Mesenchymal stem cell (in vitro differentiated cells and primary cell): ENCODE measurements at regions not wholly inside any gene's neighbourhood (a gene's known extent, or its start where the extent isn't known, plus 50 kb on each side); places are given as distances from the start of the nearest gene placed in this dataset.
"Not testable (repeated sequence)": the region's sequence is repeated elsewhere in the genome, so short reads cannot be mapped to it uniquely, and the experiment has no call there.

Source experiments
- DNase-seq: peaks from one replicate; pipeline ENCODE4 v3.0.0-alpha.2; 2013
- H2AFZ ChIP-seq: one replicate; pipeline ENCODE4 v1.6.1; 2013; ENCODE audit warnings: low read depth, mild to moderate bottlenecking, control low read depth, inconsistent platforms, low read length, moderate library complexity
- H2AK5ac ChIP-seq: 2 replicates; pipeline ENCODE4 v1.6.1; 2013; ENCODE audit warnings: low read length, moderate library complexity, mild to moderate bottlenecking, inconsistent platforms; ENCODE audit not compliant: severe bottlenecking
- H2BK120ac ChIP-seq: one replicate; pipeline ENCODE4 v1.6.1; 2013; ENCODE audit warnings: low read depth, mild to moderate bottlenecking, inconsistent platforms, low read length, moderate library complexity
- H2BK12ac ChIP-seq, 2 experiments: one replicate each; pipeline ENCODE4 v1.6.1; 2013; ENCODE audit warnings: inconsistent platforms in 2 of 2, low read length in 2 of 2, mild to moderate bottlenecking in 2 of 2, moderate library complexity in 2 of 2, control low read depth in 1 of 2
- H2BK15ac ChIP-seq: one replicate; pipeline ENCODE4 v1.6.1; 2013; ENCODE audit warnings: mild to moderate bottlenecking, low read depth, inconsistent platforms; ENCODE audit not compliant: poor library complexity, severe bottlenecking
- H2BK5ac ChIP-seq: 2 replicates; pipeline ENCODE4 v1.6.1; 2013; ENCODE audit warnings: low read depth, mild to moderate bottlenecking, low read length, control low read depth, inconsistent platforms; ENCODE audit not compliant: poor library complexity, severe bottlenecking
- H3K14ac ChIP-seq, 2 experiments: one replicate each; pipeline ENCODE4 v1.6.1; 2013; ENCODE audit warnings: inconsistent platforms in 2 of 2, low read length in 2 of 2, control low read depth in 1 of 2, mild to moderate bottlenecking in 1 of 2, moderate library complexity in 1 of 2
- H3K18ac ChIP-seq, 2 experiments: one replicate each; pipeline ENCODE4 v1.6.1; 2013; ENCODE audit warnings: inconsistent platforms in 2 of 2, low read length in 2 of 2, control low read depth in 1 of 2, low read depth in 1 of 2, mild to moderate bottlenecking in 1 of 2
- H3K23ac ChIP-seq, 2 experiments: one replicate each; pipeline ENCODE4 v1.6.1; 2013; ENCODE audit warnings: inconsistent platforms in 2 of 2, low read length in 2 of 2, mild to moderate bottlenecking in 2 of 2, moderate library complexity in 2 of 2, control low read depth in 1 of 2
- H3K27ac ChIP-seq: 2 replicates; pipeline ENCODE4 v1.5.1; 2013; ENCODE audit warnings: mild to moderate bottlenecking, moderate library complexity, low read length, control low read depth, inconsistent platforms; ENCODE audit not compliant: poor library complexity, severe bottlenecking
- H3K27me3 ChIP-seq, 2 experiments: 2 replicates each; pipeline versions ENCODE4 v1.6.1 to v1.7.0; 2013; ENCODE audit warnings: low read length in 2 of 2, mild to moderate bottlenecking in 2 of 2, moderate library complexity in 2 of 2, control low read depth in 1 of 2, inconsistent platforms in 1 of 2; ENCODE audit not compliant: control insufficient read depth in 1 of 2, insufficient read depth in 1 of 2
- H3K36me3 ChIP-seq, 2 experiments: 2 replicates each; pipeline versions ENCODE4 v1.6.1 to v1.7.0; 2013; ENCODE audit warnings: low read length in 2 of 2, control low read depth in 1 of 2, inconsistent platforms in 1 of 2, low read depth in 1 of 2, mild to moderate bottlenecking in 1 of 2; ENCODE audit not compliant: insufficient read depth in 2 of 2, control insufficient read depth in 1 of 2
- H3K4ac ChIP-seq, 2 experiments: one replicate each; pipeline ENCODE4 v1.6.1; 2013; ENCODE audit warnings: inconsistent platforms in 2 of 2, low read length in 2 of 2, mild to moderate bottlenecking in 2 of 2, moderate library complexity in 2 of 2, control low read depth in 1 of 2, low read depth in 1 of 2
- H3K4me1 ChIP-seq: 2 replicates; pipeline ENCODE4 v1.6.1; 2013; ENCODE audit warnings: low read depth, low read length, control low read depth; ENCODE audit not compliant: control insufficient read depth, insufficient read depth
- H3K4me2 ChIP-seq: 2 replicates; pipeline ENCODE4 v1.6.1; 2013; ENCODE audit warnings: low read length, mild to moderate bottlenecking, inconsistent platforms; ENCODE audit not compliant: poor library complexity, severe bottlenecking
- H3K4me3 ChIP-seq, 2 experiments: 2 replicates each; pipeline versions ENCODE4 v1.5.1 to v1.7.0; 2013; ENCODE audit warnings: low read length in 2 of 2, mild to moderate bottlenecking in 2 of 2, control low read depth in 1 of 2, low read depth in 1 of 2; ENCODE audit not compliant: insufficient read depth in 1 of 2
- H3K79me1 ChIP-seq: replicated peaks from 2 replicates; pipeline ENCODE4 v1.6.1; 2013; ENCODE audit warnings: mild to moderate bottlenecking, control low read depth, low read length, inconsistent platforms; ENCODE audit not compliant: poor library complexity, severe bottlenecking
- H3K9ac ChIP-seq: 2 replicates; pipeline ENCODE4 v1.7.0; 2013; ENCODE audit warnings: mild to moderate bottlenecking, low read length, moderate library complexity
- H3K9me3 ChIP-seq: 2 replicates; pipeline ENCODE4 v1.7.0; 2013; ENCODE audit warnings: mild to moderate bottlenecking, low read length; ENCODE audit not compliant: control insufficient read depth
- H4K8ac ChIP-seq: one replicate; pipeline ENCODE4 v1.6.1; 2013; ENCODE audit warnings: inconsistent platforms, mild to moderate bottlenecking, low read length, moderate library complexity
- H4K91ac ChIP-seq: one replicate; pipeline ENCODE4 v1.6.1; 2013; ENCODE audit warnings: mild to moderate bottlenecking, low read length, inconsistent platforms
- WGBS: methylation state at CpG from one replicate; pipeline ENCODE4 v1.1.7; 2013; ENCODE audit warnings: mixed read lengths; 5-methylcytosine and 5-hydroxymethylcytosine counted together

- H4K91ac ChIP-seq = no peak overlapping the region
- no peak overlapping the region for H3K18ac ChIP-seq
- H3K4me1 ChIP-seq = no peaks in the 10 kb centered on the region
- no peak for DNase-seq
- WGBS = 100% methylated on average over 1 of the region's 2 CpGs
- H2AK5ac ChIP-seq = no peak overlapping the region
- H3K9me3 ChIP-seq = no peaks in the 10 kb centered on the region
- H3K36me3 ChIP-seq = no peaks in the 10 kb centered on the region
- no peak overlapping the region for H2BK5ac ChIP-seq
- H2BK15ac ChIP-seq = no peak overlapping the region
- no peak overlapping the region for H2BK120ac ChIP-seq
- no peak overlapping the region for H3K4ac ChIP-seq
- no peak overlapping the region for H2AFZ ChIP-seq
- no peak overlapping the region for H2BK12ac ChIP-seq
- H3K4me3 ChIP-seq = no peak overlapping the region
- H3K79me1 ChIP-seq = no peaks in the 10 kb centered on the region
- H3K27ac ChIP-seq = no peak overlapping the region
- no peak overlapping the region for H3K14ac ChIP-seq
- no peak overlapping the region for H3K4me2 ChIP-seq
- H3K9ac ChIP-seq = no peak overlapping the region
- no peak overlapping the region for H3K23ac ChIP-seq
- H3K27me3 ChIP-seq = no peaks in the 10 kb centered on the region
- H4K8ac ChIP-seq = no peak overlapping the region
Measured at GRCh38 chr4:101411926-101412325, 64.6 kb upstream of the PPP3CA start.

DNA sequence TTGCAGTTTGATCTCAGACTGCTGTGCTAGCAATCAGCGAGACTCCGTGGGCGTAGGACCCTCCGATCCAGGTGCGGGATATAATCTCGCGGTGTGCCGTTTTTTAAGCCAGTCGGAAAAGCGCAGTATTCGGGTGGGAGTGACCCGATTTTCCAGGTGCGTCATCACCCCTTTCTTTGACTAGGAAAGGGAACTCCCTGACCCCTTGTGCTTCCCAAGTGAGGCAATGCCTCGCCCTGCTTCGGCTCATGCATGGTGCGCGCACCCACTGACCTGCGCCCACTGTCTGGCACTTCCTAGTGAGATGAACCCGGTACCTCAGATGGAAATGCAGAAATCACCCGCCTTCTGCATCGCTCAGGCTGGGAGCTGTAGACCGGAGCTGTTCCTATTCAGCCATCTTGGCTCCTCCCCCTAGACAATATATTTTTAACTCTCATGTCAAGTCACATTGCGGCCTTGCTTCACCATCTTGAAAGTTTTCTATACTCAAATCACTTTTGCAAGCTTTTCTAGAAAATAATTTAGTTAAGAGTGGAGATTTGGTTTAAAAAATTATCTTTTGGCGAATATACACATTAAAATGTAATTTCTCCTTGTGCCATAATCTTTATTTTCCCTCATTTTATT, 64.1 kb upstream of the PPP3CA start:
- H3K23ac ChIP-seq = not testable (repeated sequence)

GRCh38 chr4:101400096-101400495, 52.8 kb upstream of the PPP3CA start:
- Histone ChIP-seq H3K79me1 (no peaks in the 10 kb centered on the region), H3K4me1 (no peaks in the 10 kb centered on the region), H3K18ac (no peak overlapping the region), H2BK120ac (no peak overlapping the region), H4K8ac (no peak overlapping the region), H3K27ac (no peak overlapping the region), H2BK5ac (no peak overlapping the region), H2BK12ac (no peak overlapping the region), H2AK5ac (no peak overlapping the region), H3K4me3 (no peak overlapping the region), H3K23ac (no peak overlapping the region), H3K9ac (no peak overlapping the region), H2AFZ (no peak overlapping the region), H4K91ac (no peak overlapping the region), H3K4me2 (no peak overlapping the region), H3K14ac (no peak overlapping the region), H3K27me3 (no peaks in the 10 kb centered on the region), H3K9me3 (no peaks in the 10 kb centered on the region), H3K36me3 (no peaks in the 10 kb centered on the region), H2BK15ac (no peak overlapping the region), H3K4ac (no peak overlapping the region)
- no peak for DNase-seq
- WGBS = 88% methylated on average over 2 of the region's 3 CpGs

More for the DNA sequence above, 64.1 kb upstream of the PPP3CA start:
- not testable (repeated sequence) for H3K9ac ChIP-seq, H3K36me3 ChIP-seq, H3K4me1 ChIP-seq, H3K4me2 ChIP-seq, H3K4ac ChIP-seq, H2AFZ ChIP-seq, H3K18ac ChIP-seq, H2AK5ac ChIP-seq, H3K27ac ChIP-seq, H3K4me3 ChIP-seq, H4K8ac ChIP-seq, H2BK12ac ChIP-seq, H3K79me1 ChIP-seq, H2BK5ac ChIP-seq, H3K9me3 ChIP-seq, H3K14ac ChIP-seq, H2BK120ac ChIP-seq, H2BK15ac ChIP-seq, H3K27me3 ChIP-seq, H4K91ac ChIP-seq, DNase-seq
- 99% methylated on average over 21 of the region's 24 CpGs for WGBS

DNA sequence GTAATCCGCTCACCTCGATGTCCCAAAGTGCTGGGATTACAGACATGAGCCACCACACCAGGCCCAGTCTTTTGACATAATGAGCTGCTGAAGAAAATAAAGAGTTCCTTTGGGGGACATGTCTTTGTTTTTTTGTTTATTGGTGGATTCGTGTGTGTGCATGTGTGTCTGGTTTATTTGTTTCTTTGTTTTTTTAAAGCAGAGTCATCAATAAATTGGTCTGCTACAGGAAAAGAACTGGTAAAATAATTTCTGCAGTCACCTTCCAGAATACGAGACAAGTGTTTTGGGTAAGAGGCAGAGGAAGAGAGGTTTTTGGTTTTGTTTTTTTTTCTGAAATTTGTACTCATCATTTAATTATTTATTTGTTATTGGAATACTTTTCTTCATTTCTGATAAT, 51.5 kb upstream of the PPP3CA start:
- H4K8ac ChIP-seq = no peak overlapping the region
- H3K36me3 ChIP-seq = no peaks in the 10 kb centered on the region
- H3K27ac ChIP-seq = no peak overlapping the region
- no peaks in the 10 kb centered on the region for H3K79me1 ChIP-seq
- no peak overlapping the region for H3K14ac ChIP-seq
- H2BK120ac ChIP-seq = no peak overlapping the region
- H2AFZ ChIP-seq = no peak overlapping the region
- no peak overlapping the region for H2BK12ac ChIP-seq
- H3K4ac ChIP-seq = no peak overlapping the region
- H3K9ac ChIP-seq = no peak overlapping the region
- no peak for DNase-seq
- H3K27me3 ChIP-seq = no peaks in the 10 kb centered on the region
- H3K18ac ChIP-seq = no peak overlapping the region
- no peak overlapping the region for H2AK5ac ChIP-seq
- H3K4me2 ChIP-seq = no peak overlapping the region
- H4K91ac ChIP-seq = no peak overlapping the region
- no peaks in the 10 kb centered on the region for H3K9me3 ChIP-seq
- 89% methylated on average over 4 of the region's 4 CpGs for WGBS
- H3K23ac ChIP-seq = no peak overlapping the region
- H3K4me3 ChIP-seq = no peak overlapping the region
- H2BK5ac ChIP-seq = no peak overlapping the region
- no peak overlapping the region for H2BK15ac ChIP-seq
- no peaks in the 10 kb centered on the region for H3K4me1 ChIP-seq
